NCI-H2196 (cell line): ENCODE measurements at regions not wholly inside any gene's neighbourhood (a gene's known extent, or its start where the extent isn't known, plus 50 kb on each side); places are given as distances from the start of the nearest gene placed in this dataset.
A peak's percentile ranks its signal among the peaks of the same experiment; 100 is the strongest.

Experiments
- DNase-seq: peaks from one replicate; lab custom pipeline; 2025; ENCODE audit not compliant: unreplicated experiment; lab: John Stamatoyannopoulos, UW

DNA sequence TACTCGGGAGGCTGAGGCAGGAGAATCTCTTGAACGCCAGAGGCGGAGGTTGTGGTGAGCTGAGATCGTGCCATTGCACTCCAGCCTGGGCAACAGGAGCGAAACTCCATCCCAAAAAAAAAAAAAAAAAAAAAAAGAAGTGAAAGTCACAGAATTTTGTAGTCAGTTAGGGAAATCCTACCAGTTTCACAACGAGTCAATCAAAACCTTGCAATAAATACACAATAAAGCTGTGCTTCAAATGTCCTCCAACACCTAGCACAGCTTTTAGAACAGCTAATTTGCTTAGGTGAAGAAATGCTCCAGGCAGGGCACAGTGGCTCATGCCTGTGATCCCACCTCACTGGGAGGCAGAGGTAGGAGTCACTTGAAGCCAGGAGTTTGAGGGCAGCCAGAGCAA lies 112.8 kb upstream of the ATF7IP start:
- DNase-seq, result no peak

DNA sequence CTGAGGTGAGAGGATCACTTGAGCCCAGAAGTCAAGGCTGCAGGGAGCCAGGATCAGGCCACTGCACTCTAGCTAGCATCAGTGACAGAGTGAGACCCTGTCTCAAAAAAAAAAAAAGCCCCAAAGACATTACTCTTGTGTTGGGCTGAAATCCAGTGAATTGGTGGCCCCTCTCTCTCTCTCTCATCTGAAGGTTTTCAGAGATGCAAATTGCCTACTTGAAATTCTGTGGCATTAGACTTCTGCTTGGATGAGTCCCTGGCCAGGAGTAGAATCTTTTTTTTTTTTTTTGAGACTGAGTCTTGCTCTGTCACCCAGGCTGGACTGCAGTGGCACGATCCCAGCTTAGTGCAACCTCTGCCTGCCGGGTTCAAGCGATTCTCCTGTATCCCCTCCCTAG lies 112.0 kb upstream of the ATF7IP start:
- DNase-seq, result no peak

DNA sequence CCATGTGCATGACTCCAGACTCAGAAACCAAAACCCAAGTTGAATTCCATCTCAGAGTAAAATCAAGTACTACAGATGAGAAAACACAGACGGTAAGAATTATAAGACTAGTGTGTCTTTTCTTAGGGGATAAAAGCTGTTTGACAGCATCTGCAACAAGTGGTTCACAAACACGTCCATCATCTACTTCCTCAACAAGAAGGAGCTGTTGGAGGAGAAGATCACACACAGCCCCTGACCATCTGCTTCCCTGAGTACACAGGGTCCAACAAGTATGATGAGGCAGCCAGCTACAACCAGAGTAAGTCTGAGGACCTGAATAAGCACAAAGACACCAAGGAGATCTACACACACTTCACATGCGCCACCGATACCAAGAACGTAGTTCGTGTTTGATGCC lies 110.7 kb upstream of the ATF7IP start:
- DNase-seq, result no peak

DNA sequence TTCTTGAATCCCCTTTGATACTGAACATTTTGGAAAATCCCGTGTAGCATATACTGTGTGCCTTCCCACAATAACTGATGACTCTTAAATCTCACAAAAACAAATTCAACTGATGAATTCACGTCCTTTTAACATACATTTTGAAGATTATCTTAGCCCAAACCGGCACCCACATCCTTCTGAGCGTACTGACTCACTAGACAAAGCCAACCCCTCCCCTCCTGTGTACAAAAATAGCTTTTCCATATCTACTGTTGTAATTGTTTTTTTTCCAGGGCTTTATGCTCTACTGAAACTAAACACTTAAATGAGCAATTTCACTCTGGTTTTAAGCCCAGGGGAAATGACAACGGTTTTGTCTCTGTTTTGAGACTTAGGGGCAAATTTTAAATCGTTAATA lies 109.4 kb upstream of the ATF7IP start:
- no peak for DNase-seq

DNA sequence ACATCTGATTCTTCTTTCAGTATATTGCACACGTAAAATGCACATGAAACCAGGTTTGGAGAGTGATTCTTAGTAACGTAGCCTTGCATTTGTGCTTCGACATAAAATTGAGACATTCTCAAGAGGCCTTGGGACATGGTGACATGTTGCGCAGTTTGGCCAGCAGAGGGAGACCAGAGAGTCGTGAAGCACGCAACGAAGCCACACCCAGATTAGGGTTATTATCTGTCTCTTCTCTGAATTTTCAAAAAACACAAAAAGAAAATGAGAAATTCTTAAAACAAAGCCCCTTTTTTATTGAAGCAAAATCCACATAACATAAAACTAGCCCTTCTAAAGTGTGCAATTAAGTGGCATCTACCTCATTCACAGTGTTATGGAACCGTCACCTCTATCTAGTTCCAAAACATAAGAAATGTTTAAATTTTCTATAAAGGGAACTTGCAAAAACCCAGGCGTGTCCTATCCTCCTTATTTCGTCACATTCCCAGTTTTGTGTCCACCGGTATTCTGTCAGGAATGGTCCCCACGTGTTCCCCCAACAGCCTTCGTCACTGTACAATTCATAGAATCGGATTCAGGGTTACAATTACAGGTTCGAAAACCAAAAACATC lies 108.8 kb upstream of the ATF7IP start:
- peak; percentile 2 for DNase-seq

DNA sequence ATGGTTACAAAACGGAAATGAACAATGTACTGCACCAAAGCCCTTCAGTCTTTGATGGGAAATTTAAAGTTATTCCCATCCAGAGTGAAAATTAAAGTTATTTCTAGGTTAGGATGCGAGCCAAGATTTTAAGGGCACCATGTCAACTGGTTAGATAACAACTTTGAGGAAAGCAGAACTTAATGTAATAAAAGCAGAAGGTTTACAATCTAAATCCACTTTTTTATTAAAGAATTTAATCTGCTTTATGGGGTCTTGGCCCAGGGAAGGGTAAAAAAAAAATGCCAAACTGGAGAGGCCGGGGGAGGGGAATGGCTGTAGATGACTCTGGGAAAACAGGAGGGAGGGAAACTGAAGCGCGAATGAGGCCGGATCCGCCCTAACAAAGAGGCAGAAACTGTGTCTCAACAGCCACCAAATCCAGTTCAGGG lies 108.2 kb upstream of the ATF7IP start:
- DNase-seq, result no peak

DNA sequence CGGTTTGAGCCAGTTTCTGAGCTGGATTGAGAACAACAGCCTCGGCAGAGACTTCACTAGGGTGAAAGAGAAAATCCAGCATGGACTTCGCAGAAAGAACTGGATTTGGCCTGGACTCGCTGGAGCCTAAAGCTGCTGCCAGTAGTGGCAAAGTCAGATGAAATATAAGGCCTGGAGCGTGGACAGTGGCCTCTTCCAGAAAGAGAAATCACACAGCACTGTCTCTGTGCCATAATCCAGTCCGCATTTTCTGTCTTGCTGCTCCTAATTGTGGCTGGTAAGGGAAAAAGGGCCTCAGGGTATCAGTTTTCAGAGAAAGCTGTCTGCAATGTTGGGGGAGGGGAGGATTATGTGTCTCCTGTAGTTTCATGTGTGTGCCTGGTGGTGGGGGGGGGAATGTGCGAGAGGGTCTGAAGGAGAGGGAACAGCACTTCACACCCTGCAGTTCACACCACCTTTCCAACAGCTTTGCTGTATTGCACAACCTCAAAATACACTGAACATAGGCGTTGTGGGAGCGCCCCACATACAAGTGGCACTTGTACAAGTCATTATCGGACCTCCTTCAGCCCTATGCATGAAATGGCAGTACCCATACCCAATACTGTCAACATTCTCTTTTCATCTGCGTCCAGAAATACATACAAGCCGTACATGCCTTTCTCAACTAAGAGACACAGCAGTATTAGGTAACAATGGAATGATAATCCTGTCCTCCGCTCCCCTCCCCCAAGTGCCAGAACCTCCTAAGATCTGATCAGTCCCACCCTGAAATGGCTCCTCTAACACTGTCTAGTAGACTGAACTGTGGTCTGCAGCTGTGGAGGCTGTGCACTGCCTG lies 107.5 kb upstream of the ATF7IP start:
- DNase-seq, result peak; percentile 65

DNA sequence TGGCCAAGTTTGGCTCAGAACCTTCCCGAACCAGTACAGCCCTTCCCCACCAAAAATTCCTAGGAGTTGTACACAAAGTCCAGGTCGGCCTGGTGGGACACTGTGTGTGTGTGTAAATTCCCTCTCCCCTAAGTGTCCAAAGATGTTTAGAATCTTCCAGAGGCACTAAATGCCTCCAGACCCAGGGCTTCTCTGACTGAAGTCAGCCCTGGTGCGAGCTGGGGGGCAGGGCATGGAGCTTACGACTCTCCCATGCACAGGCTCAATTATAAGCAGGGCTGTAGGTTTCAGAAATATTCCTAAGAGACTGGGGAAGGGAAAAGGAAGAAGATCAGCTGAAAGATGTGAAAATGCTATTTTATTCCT lies 106.9 kb upstream of the ATF7IP start:
- no peak for DNase-seq

DNA sequence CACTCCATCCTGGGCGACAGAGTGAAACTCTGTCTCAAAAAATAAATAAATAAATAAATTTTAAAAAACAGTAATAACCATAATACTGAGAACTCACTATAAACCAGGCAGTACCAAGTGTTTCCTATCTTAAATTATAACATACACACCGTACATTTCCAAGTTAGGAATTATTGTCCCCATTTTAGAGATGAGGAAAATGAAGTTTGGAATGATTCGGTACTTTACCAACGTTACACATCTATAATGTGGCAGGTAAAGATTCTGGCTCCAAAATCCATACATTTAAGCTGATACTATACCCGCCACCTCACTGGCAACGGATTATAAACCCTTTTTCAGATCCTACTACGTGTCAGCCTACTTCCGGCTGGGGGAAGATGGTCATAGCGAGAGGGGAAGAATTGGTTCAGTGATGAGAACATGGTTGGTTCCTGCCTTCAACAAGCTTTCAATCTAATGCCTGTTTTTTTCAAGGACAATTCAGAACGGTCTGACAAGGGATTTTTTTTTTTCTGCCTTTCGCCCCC lies 105.9 kb upstream of the ATF7IP start:
- no peak for DNase-seq

DNA sequence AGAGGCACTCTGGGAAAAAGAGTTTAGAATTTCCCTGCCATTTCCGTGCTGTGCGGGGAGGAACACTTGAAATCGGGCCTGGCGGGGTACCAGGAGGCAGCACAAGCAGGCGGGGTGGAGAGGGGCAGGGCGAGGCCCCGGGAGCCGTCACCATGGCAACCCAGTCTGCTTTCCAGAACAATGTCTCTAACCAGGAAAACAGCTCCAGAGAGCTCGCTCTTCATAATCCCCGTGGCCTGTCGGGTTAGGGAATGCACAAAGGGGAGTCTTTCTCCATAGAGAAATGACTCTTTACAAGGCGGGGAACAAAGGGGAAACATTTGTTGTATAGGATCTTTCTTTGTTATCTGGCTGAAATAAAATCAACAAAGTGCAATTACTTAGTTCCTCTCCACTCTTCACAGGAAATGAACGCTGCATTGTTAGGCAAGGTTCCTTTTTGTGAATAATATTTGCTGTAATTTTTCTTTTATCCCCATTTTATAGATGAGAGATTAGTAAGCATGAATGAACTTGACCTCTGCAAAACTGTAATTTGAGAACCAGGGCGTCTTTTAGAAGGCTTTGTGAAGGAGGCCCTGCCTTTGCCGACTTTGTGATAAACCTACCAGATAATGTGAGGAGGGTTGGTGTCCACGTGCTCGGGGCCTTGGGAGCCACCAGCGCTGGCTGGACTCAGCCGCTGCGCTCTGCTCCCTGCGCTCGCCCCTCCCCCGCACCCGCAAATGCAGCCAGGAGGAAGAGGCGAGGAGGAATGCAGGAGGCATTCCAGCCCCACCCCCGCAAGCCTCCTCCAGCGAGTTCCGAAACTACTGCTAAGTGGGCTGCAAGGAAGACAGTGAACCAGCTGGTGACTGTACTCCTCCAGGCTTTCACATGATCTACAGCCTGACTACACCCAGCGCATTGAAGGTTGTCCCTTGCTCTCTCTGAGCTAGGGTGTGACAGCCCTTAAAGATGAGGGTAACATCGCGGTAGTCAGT lies 105.2 kb upstream of the ATF7IP start:
- DNase-seq, result peak; percentile 64

DNA sequence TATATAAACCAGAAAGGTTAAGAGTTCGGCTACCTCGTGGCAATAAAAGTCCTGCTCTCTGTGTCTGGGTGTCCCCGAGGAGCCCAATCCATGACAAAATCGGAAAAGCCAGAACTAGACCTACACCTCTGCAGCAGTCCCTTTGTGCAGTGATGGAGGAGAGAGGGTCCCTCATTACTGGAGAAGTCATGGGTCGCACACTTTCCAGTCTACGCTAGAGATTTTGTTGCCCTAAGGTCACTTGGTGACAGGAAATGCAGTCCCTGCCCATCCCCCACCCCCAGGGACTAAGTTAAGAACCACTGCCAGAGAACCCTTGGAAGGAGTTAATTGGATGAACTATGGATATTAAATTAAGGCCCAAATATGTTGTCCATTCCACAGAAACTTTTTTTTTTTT lies 104.4 kb upstream of the ATF7IP start:
- DNase-seq, result no peak

DNA sequence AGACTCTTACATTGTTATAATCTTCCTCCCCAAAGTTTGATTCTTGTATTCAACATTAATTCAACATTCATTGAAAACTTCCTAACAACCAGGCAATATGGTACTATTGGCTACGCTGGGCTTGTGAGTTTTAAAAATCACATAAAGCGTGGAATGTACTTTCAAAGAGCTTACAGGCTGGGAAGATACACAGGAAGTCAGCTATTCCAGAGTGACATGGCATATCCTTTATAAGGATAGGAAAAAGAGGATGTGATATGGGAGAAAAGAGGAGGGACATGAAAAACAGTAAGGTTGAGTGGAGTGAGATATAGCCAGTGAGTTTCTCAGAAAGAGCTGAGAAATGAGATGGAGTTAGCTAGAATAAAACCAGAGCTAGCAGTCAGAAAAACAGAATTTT lies 103.6 kb upstream of the ATF7IP start:
- DNase-seq, result no peak

DNA sequence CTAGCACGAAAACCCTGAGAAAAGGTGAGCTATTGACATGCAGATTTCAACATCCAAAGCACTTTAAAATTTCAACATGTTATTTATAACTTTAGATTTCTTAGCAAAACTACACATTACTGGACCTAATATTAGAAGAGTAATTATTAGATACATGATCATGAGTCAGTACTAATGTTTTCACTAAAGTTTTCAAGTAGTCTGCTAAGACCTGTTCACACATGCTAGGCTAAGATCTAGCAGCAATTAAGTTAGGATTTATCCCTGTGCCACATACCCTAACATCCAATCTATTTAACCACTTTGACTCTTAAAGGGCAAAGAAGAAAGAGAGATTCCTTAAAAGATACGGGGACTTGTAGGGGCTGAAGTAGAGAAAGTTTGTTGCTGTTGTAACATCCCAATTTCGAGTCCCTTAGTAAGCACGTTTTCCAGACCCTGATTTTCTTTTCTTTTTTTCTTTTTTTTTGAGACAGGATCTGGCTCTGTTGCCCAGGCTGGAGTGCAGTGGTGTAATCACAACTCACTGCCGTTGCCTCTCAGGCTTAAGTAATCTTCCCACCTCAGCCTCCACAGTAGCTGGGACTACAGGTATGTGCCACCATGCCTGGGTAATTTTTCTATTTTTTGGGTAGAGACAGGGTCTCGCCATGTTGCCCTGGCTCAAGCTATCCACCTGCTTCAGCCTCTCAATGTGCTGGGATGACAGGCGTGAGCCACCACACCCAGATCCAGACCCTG lies 102.5 kb upstream of the ATF7IP start:
- no peak for DNase-seq

DNA sequence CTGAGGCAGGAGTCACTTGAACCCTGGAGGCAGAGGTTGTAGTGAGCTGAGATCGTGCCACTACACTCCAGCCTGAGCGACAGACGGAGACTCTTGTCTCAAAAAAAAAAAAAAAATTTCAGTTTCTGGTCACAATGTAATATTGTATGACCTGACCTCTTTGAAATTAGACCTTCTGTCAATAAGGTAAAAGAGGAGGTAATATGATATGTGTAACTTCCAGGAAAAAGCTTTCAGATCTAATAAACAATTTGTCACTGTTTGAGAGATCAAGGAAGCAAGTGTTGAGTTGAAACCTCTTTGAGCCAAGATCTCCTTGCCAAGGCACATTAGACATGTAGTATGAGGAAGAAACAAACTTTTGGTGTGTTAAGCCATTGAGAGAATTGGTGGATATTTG lies 101.7 kb upstream of the ATF7IP start:
- no peak for DNase-seq

DNA sequence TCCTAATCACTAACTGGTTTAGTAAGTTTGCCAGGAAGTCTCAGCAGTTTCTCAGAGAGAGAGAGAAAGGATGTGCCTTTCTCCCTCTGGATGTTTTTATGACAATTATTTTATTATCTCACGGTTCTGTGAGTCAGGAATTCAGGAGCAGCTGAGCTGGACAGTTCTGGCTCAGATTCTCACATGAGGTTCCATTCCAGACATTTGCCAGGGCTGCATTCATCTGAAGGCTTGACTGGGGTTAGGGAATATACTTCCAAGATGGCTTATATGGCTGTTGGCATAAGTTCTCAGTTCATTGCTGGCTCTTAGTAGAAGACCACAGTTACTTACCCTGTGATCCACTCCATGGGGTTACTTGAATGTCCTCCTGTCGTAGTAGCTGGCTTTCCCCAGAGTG lies 101.2 kb upstream of the ATF7IP start:
- DNase-seq, result no peak

DNA sequence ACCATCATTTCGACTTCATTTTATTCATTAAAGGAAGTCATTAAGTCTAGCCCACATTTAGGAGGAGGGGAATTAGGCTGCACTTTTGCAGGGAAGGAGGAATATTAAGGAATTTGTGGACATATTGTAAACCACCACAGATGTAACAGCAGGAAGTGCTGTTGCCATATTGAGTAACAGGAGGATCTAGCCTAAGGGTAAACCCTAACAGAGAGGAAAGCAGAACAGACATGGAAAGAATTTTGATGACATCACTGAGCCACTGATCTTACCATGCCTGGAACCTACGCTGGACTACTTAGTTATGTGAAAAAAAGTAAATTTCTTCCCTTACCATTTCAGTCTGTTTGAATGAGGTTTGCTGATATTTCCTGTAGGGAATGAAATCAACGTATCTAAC lies 100.7 kb upstream of the ATF7IP start:
- no peak for DNase-seq

DNA sequence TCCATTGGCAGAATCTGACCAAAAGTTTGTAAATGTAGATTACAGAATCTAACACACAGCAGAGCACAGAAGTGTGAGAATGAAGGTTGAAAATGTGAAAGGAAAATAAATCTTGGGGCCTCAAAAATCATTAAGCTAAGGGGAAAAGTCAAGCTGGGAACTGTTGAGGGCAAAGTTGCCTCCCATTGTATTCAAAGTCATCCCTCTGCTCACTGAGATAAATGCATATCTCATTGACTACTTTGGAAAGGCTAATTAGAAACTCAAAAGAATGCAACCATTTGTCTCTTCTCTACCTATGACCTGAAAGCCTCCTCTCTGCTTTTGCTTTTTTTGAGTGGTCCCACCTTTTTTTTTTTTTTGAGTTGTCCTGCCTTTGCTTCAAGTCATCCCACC lies 97.4 kb upstream of the ATF7IP start:
- DNase-seq, result no peak

DNA sequence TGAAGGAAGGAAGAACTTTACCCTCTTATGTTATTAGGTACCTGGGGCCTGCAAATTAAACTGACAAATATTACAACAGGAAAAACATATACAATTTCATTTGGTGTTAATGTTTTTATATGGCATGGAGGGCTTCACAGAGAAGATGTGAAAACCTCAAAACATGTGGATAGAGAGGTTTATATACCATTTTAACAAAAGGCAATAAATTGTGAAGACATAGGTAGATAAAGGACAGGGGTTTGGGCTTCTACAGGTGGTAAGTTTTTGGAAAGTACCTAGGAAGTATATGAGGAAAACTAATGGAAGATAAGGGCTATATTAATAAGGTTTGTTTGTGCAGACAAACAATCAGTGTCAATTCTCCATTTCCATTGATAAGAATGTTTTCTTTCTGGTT lies 95.1 kb upstream of the ATF7IP start:
- no peak for DNase-seq

DNA sequence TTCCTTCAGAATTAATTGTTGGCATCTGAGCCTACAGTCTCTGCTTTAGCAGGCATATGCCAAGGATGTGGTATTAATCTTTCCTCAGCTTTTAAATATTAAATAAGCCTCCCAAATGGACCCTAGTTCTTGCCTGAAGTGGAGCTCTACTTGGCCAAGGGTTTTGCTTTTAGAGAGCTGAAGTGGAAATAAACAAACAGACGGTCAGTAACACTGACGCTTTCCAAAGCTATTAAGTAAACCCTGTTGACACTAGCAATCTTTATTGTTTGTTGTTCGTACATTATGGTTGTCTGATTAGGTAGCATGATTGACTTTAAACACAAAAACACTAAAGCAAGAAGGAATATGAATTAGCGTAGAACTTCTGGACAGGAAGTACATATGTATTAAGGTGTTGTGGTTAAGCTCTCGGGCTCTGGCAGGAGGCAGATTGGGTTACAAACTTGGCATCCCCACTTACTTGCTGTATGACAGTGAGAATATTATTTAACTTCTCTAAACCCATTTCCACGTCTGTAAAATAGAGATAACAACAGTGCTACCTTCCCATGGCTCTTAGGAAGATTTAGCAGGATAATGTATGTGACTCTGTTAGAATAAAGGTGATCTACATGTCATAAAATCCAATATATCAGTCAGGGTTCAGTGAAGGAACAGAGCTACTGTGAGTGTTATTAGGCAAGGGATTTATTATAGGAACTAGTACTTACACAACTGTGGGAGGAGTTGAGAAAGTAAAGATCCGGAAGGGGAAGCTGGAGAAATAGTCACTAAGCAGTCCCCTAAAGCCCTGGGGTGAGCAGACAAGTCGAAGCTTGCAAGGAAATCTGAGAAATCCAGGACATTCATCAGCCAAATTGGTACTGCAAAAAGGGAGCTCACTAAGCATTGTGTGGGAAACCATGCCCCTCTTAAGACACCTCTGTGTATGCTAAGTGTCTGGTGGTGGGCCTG lies 92.2 kb upstream of the ATF7IP start:
- peak; percentile 7 for DNase-seq

DNA sequence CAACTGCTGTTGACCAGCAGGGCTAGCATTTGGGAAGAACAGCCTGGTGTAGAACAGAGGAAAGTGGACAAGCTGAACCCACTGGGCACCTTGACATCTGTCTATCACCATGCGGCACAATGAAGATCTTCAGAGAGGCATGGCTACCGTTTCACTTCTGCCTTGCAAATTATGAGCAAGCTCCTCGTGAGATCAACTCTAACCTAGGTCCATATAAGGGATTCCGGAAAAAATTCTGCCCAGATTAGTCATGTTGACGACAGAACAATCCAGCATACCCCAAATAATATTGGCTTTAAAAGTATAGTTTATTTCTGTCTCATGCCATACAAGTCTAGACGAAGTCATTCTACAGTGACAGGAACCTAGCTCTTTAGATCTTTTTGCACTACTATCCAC lies 91.6 kb upstream of the ATF7IP start:
- no peak for DNase-seq
